ENCODE measurements at regions not wholly inside any gene's neighbourhood (a gene's known extent, or its start where the extent isn't known, plus 50 kb on each side); places are given as distances from the start of the nearest gene placed in this dataset.

DNA sequence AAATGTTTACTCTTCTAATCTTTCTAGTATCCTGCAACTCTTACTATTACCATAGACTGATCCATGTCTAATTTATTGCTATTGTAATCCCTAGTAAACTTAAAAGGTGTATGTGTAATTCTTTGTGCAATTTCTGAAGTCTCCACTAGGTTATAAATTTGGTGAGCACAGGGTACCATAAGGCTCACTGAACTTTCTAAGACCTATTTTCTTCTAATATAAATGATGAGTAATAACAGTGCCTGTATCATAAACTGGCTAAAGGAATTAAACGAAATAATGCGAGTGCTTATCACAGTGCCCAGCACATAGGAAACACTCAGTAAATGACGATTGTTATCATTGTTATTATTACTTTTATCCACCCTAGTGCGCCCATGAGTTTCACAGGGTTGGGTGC is 119.1 kb downstream of the KLF12 start:
- no peak for DNase-seq (ENCODE audit: extremely low read depth in 1 of 11, low read depth in 9 of 11, low spot score in 4 of 11)

DNA sequence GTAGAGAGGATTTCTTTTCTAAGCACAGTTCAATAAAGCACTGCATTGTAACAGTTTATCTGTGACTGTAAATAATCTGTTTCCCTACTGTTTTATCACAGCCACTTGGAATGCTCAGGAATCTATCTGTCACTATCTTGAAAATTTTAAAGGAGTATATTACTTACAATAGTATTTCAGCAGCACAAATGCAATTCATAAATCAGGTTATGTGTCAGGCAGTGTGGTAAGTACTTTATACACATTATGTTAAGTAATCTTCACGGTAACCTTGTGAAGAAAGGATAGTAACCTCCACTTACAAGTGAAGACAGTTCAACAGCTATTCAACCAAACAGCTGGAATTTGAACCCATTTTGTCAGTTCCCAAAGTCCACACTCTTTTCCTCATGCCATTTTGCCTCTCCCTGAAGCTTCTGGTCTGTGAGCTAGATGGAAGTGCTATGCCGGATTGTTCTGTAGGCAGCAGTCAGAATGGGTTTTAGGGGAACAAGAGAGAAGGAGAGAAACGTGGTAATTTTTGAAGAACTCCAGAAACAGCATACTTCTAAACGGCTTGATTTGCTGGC is 125.0 kb downstream of the KLF12 start:
- peak in 1 of 11 donors; percentile 8 for DNase-seq (ENCODE audit: extremely low read depth in 1 of 11, low read depth in 9 of 11, low spot score in 4 of 11)

- no peak for DNase-seq (ENCODE audit: extremely low read depth in 1 of 11, low read depth in 9 of 11, low spot score in 4 of 11)
These were observed 127.5 kb downstream of the KLF12 start for GRCh38 chr13:74006666-74007065.

- no peak for DNase-seq (ENCODE audit: extremely low read depth in 1 of 11, low read depth in 9 of 11, low spot score in 4 of 11)
These were observed 128.7 kb downstream of the KLF12 start for GRCh38 chr13:74005320-74006157.

DNA sequence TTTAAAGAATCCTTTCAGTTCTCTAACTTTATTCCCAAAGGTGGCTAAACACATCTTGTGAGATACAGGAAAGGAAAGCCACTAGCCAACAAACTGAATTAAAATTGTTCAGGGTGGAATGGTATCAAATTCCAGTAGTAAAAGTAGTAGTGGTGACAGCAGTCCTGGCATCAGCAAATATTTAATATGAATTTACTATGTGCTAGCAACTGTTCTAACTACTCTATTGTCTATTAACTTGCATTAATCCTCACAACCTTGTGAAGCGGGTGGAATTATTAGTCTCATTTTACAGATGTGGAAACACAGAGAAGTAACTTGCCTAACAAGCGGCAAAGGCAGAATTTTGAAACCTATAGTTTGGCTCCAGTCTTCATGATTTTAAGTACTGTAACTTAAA is 130.1 kb downstream of the KLF12 start:
- DNase-seq (ENCODE audit: extremely low read depth in 1 of 11, low read depth in 9 of 11, low spot score in 4 of 11): no peak

GRCh38 chr13:74003374-74003773 is 130.8 kb downstream of the KLF12 start:
- no peak for DNase-seq (ENCODE audit: extremely low read depth in 1 of 11, low read depth in 9 of 11, low spot score in 4 of 11)

DNA sequence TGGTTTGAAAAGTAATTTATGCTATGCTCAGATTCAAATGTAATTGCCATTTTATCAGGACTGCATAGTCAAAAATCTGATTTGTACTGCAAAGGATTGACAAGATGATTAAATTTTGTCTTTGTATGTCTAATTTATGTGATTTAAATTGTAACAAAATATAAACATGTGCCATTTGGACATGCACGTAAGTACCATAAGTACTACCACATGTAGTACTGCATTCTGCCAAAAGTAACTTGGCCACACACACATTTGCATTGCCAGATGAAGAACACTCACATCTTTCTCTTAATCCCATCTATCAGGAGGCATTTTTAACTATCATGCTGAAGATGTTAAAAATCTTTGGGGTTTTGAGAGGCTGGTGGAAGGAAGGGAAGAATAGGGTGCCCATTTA is 133.3 kb downstream of the KLF12 start:
- DNase-seq (ENCODE audit: extremely low read depth in 1 of 11, low read depth in 9 of 11, low spot score in 4 of 11): no peak

DNA sequence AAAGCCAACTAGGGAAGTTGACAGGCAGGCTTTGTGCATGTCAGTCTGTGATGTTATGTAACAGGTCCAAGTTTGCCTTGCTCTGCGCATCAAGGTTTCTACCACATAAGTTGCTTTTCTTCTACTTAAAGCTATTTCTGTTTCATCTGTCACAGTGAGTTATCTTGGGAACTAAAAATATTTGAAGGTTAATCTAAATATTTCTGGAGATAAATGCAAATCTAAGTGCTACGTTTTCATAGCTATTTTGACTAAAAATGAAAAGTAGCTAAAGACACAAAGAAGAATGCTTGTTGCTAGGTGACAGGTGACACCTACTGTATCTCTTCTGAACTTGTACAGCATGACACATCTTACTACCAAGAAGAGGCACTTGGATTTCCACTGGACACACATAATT is 135.6 kb downstream of the KLF12 start:
- DNase-seq (ENCODE audit: extremely low read depth in 1 of 11, low read depth in 9 of 11, low spot score in 4 of 11): no peak

- no peak for DNase-seq (ENCODE audit: extremely low read depth in 1 of 11, low read depth in 9 of 11, low spot score in 4 of 11)
These were observed 136.2 kb downstream of the KLF12 start for GRCh38 chr13:73997964-73998363.

GRCh38 chr13:73996569-73996968 is 137.6 kb downstream of the KLF12 start:
- no peak for DNase-seq (ENCODE audit: extremely low read depth in 1 of 11, low read depth in 9 of 11, low spot score in 4 of 11)

DNA sequence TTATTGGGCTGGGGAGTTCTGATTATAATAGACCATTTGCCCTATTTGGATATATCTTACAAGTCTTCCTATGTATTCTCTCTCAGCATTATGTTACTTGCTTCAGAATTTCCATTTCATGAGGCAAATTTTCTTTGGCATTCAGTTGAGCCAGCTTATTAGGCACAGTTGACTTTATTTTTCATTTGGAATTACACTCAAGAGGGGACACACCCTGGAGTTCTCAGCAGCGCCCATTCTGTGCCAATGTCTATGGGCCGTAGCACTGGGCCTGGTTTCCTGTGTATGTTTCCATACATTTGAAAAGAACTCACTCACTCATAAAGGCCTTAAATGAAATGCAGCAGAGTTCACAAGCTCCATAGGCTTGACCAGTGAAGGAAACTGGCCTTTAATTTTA is 138.5 kb downstream of the KLF12 start:
- DNase-seq (ENCODE audit: extremely low read depth in 1 of 11, low read depth in 9 of 11, low spot score in 4 of 11): no peak

- no peak for DNase-seq (ENCODE audit: extremely low read depth in 1 of 11, low read depth in 9 of 11, low spot score in 4 of 11)
These were observed 140.5 kb downstream of the KLF12 start for GRCh38 chr13:73993661-73994060.

DNA sequence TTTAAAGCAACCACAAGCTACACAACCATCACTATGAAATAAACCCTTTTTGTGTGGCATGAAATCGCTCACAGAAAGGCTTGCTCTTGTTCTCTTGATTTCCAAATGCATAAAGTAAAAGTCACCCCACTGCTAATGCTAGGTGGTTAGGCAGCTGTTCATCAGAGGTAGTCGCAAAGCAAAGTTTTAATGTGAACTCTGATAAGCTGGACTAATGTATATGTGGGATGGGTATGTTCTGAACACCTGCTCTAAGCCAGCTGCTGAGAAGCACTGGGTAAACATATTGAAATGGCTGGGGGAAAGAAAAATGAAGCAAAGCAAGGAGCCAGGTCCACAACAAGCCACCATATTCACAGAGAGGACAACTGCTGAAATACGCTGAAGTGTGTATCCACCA is 142.3 kb downstream of the KLF12 start:
- no peak for DNase-seq (ENCODE audit: extremely low read depth in 1 of 11, low read depth in 9 of 11, low spot score in 4 of 11)

GRCh38 chr13:73991384-73991783 is 142.8 kb downstream of the KLF12 start:
- DNase-seq (ENCODE audit: extremely low read depth in 1 of 11, low read depth in 9 of 11, low spot score in 4 of 11): no peak

GRCh38 chr13:73989244-73989843 is 144.9 kb downstream of the KLF12 start:
- DNase-seq (ENCODE audit: extremely low read depth in 1 of 11, low read depth in 9 of 11, low spot score in 4 of 11): no peak

- no peak for DNase-seq (ENCODE audit: extremely low read depth in 1 of 11, low read depth in 9 of 11, low spot score in 4 of 11)
These were observed 145.7 kb downstream of the KLF12 start for GRCh38 chr13:73988461-73988860.

GRCh38 chr13:73987618-73988017 is 146.6 kb downstream of the KLF12 start:
- no peak for DNase-seq (ENCODE audit: extremely low read depth in 1 of 11, low read depth in 9 of 11, low spot score in 4 of 11)

DNA sequence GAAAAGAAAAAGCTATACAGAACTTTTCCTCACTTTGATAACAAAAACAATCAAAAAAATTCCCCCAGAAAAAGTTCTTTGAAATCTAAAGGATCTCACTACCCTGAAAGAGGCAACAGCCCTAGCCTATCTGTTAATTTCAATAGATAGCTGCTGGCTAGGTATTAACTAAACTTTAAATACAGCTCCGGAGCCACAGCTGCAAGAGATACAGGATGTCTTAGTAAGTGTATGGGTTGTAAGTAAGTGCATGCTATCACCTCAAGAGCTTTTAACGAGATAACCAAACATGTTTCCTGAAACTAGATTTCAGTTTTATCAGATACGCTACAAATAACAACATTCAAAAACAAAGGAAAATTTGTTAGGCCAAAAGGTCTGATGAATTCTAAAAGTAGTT is 148.4 kb downstream of the KLF12 start:
- DNase-seq (ENCODE audit: extremely low read depth in 1 of 11, low read depth in 9 of 11, low spot score in 4 of 11): no peak

GRCh38 chr13:73984949-73985691 is 149.1 kb downstream of the KLF12 start:
- no peak for DNase-seq (ENCODE audit: extremely low read depth in 1 of 11, low read depth in 9 of 11, low spot score in 4 of 11)

DNA sequence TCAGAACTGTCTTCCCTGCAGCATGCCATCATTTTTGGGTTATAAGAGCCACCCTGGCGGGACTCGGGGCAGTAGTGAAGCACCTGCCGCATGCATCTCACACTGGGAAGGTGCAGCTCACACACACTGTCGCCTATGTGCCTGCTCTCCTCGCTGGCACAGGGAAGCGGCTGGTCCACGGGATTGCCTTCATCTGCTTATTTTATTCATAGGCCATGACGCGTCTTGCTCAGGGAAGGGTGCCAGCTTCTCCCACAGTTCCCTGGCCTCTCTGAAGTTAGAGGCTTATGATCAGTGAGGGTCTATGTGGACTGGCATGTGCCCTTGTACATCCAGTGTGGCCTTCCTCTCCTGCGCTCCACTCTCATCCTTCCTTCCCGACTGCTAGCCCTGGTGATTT is 150.0 kb downstream of the KLF12 start:
- DNase-seq (ENCODE audit: extremely low read depth in 1 of 11, low read depth in 9 of 11, low spot score in 4 of 11): no peak

All from renal cortex interstitium (tissue), 11 donors.